ENCODE measurements at regions not wholly inside any gene's neighbourhood (a gene's known extent, or its start where the extent isn't known, plus 50 kb on each side); places are given as distances from the start of the nearest gene placed in this dataset.
A peak's percentile ranks its signal among the peaks of the same experiment; 100 is the strongest.

GRCh38 chr3:18880691-18881090 is 267.6 kb upstream of the KCNH8 start:
- DNase-seq, result no peak

GRCh38 chr3:18872466-18872865 is 275.8 kb upstream of the KCNH8 start:
- DNase-seq, result no peak

GRCh38 chr3:18870642-18871041 is 277.7 kb upstream of the KCNH8 start:
- no peak for DNase-seq

GRCh38 chr3:18870074-18870640 is 278.2 kb upstream of the KCNH8 start:
- DNase-seq, result no peak

GRCh38 chr3:18868911-18869689 is 279.2 kb upstream of the KCNH8 start:
- DNase-seq, result no peak

GRCh38 chr3:18866899-18867298 is 281.4 kb upstream of the KCNH8 start:
- DNase-seq, result no peak

- DNase-seq, result peak; percentile 63
Observed at GRCh38 chr3:18864933-18865731, 283.2 kb upstream of the KCNH8 start.

- no peak for DNase-seq
Observed at GRCh38 chr3:18862077-18862476, 286.2 kb upstream of the KCNH8 start.

GRCh38 chr3:18861137-18861536 is 287.2 kb upstream of the KCNH8 start:
- no peak for DNase-seq

- DNase-seq, result no peak
Observed at GRCh38 chr3:18853269-18853668, 295.0 kb upstream of the KCNH8 start.

GRCh38 chr3:18847583-18848197 is 300.6 kb upstream of the KCNH8 start:
- DNase-seq, result peak; percentile 4

- DNase-seq, result no peak
Observed at GRCh38 chr3:18843983-18844382, 304.3 kb upstream of the KCNH8 start.

- DNase-seq, result no peak
Observed at GRCh38 chr3:18843188-18843587, 305.1 kb upstream of the KCNH8 start.

- DNase-seq, result no peak
Observed at GRCh38 chr3:18841422-18842343, 306.6 kb upstream of the KCNH8 start.

GRCh38 chr3:18840535-18841137 is 307.7 kb upstream of the KCNH8 start:
- no peak for DNase-seq

- DNase-seq, result no peak
Observed at GRCh38 chr3:18838758-18839157, 309.6 kb upstream of the KCNH8 start.

- DNase-seq, result no peak
Observed at GRCh38 chr3:18837137-18837755, 311.1 kb upstream of the KCNH8 start.

- DNase-seq, result no peak
Observed at GRCh38 chr3:18835021-18835420, 313.3 kb upstream of the KCNH8 start.

GRCh38 chr3:18830087-18830486 is 318.2 kb upstream of the KCNH8 start:
- no peak for DNase-seq

GRCh38 chr3:18828637-18829036 is 319.7 kb upstream of the KCNH8 start:
- DNase-seq, result no peak

- DNase-seq, result no peak
Observed at GRCh38 chr3:18827664-18828063, 320.6 kb upstream of the KCNH8 start.
